ENCODE measurements at regions not wholly inside any gene's neighbourhood (a gene's known extent, or its start where the extent isn't known, plus 50 kb on each side); places are given as distances from the start of the nearest gene placed in this dataset.

DNA sequence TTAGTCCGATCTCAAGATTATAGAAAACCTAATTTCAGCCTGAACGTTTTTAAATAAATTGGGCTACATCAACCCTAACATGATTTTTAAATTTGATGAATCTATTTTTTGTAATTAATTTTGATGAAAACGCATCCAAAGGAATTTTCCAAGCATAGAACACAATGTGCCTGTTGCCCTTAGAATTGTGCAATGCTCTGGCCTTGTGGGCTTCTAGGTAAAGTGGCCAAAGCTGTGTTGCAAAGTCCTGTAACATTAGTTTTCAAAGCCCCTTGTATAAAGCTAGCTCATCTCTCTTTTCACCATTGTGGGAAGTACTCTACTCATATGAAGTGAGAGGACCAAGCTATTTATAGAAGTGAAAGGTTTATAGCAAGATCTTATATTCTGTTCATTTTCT lies 138.4 kb upstream of the PRPS1L1 start:
- no peak overlapping the region for H3K27ac ChIP-seq
- TF ChIP-seq, protein P1, sequence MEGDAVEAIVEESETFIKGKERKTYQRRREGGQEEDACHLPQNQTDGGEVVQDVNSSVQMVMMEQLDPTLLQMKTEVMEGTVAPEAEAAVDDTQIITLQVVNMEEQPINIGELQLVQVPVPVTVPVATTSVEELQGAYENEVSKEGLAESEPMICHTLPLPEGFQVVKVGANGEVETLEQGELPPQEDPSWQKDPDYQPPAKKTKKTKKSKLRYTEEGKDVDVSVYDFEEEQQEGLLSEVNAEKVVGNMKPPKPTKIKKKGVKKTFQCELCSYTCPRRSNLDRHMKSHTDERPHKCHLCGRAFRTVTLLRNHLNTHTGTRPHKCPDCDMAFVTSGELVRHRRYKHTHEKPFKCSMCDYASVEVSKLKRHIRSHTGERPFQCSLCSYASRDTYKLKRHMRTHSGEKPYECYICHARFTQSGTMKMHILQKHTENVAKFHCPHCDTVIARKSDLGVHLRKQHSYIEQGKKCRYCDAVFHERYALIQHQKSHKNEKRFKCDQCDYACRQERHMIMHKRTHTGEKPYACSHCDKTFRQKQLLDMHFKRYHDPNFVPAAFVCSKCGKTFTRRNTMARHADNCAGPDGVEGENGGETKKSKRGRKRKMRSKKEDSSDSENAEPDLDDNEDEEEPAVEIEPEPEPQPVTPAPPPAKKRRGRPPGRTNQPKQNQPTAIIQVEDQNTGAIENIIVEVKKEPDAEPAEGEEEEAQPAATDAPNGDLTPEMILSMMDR (IDR thresholded peaks at IDR 0.05), result no peak

DNA sequence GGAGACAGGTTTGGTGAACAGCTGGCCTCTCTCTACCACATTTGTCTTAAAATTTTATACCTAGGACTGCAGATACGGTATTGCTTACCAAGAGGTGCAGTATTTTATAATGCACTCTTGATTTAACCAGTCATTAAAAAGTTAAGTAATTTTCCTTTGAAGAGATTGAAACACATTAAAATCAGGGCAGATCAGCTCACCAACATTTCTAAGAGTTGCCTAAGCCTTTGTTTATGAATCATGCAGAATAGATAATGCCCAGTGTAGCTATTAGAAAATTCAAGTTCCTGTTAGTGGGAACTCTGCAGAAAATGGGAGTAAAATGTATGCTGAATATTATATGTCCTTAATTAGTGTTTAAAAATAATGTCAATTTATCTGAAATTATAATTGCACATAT lies 140.2 kb upstream of the PRPS1L1 start:
- no peak overlapping the region for H3K27ac ChIP-seq
- TF ChIP-seq, protein P1 (IDR thresholded peaks at IDR 0.05), result no peak
- no peak for TF ChIP-seq ZFX (IDR thresholded peaks at IDR 0.05; ENCODE audit: borderline replicate concordance)

DNA sequence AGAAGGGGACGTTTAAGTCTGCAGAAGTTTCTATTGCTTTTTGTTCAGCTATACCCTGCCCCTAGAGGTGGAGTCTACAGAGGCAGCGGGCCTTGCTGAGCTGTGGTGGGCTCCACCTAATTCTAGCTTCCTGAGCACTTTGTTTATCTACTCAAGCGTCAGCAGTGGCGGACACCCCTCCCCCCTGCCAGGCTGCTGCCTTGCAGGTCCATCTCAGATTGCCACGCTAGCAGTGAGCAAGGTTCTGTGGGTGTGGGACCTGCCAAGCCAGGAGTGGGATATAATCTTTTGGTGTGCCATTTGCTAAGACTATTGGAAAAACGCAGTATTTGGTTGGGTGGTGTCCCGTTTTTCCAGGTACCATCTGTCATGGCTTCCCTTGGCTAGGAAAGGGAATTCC lies 147.3 kb upstream of the PRPS1L1 start:
- TF ChIP-seq ZFX (IDR thresholded peaks at IDR 0.05; ENCODE audit: borderline replicate concordance), result no peak
- TF ChIP-seq, protein P1 (IDR thresholded peaks at IDR 0.05), result no peak
- no peak overlapping the region for H3K27ac ChIP-seq

DNA sequence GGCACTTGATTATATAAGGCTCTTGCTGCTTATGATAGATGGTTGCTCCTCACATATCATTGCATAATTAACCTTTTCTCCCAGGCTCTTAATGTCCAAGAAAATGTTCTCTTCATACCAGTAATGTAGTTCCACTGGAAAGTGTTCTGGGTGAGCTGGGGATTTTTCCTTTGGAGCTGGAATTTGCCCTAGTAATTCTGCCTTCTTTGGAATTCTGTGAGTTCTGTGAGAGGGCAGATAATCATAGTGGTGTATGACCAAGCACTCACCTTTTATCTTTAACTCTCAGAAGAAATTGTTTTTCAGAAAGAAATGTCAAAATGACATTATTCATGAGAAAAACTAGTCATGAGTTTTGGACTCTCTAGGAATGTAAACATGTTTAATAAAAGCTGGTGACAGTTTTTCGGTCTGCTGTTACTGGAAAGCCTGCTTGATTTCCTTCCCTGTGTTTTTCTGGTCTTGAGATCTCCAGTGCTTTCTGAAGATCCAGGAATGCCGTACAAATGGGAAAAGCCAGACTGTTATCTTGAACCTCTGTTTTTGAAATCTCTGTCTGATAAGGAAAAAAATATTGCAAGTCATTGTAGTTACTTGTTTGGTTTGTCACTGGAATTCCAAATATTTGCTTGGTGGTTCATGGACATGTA lies 148.3 kb upstream of the PRPS1L1 start:
- H3K27ac ChIP-seq, result no peak overlapping the region
- no peak for TF ChIP-seq ZFX (IDR thresholded peaks at IDR 0.05; ENCODE audit: borderline replicate concordance)
- TF ChIP-seq, protein P1 (IDR thresholded peaks at IDR 0.05), result no peak

DNA sequence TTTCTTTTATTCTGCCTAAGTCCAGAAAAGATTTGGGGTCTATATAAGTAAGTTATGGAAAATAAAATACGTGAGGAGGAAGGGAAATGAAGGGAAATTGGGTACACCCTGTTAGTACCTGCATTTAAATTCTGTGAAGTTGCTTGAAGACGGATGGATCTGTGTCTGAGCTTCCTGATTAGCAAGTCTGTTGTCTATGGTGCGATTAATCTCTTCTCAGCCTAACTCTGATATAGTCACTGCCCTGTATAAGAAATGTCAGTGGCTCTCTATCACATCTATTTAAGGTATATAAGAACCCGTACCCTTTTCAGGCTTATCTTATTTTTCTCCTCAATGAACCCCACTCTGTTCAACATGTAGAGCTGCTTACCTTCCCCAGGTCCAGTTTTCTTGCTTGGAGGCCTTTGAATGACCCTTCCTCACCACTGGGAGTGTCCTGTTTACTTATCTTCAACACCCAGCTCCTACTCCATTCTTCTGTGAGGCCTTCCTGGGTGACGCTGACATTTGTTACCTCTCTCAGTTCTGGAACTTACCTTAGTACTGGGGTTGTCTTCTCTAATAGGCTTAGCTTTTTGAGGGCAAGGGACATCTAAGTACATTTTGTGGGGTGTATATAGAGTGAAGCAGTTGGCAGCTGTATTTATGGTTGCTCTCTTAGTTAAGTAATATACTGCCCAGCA lies 149.6 kb upstream of the PRPS1L1 start:
- no peak for TF ChIP-seq ZFX (IDR thresholded peaks at IDR 0.05; ENCODE audit: borderline replicate concordance)
- TF ChIP-seq, protein P1 (IDR thresholded peaks at IDR 0.05), result no peak

DNA sequence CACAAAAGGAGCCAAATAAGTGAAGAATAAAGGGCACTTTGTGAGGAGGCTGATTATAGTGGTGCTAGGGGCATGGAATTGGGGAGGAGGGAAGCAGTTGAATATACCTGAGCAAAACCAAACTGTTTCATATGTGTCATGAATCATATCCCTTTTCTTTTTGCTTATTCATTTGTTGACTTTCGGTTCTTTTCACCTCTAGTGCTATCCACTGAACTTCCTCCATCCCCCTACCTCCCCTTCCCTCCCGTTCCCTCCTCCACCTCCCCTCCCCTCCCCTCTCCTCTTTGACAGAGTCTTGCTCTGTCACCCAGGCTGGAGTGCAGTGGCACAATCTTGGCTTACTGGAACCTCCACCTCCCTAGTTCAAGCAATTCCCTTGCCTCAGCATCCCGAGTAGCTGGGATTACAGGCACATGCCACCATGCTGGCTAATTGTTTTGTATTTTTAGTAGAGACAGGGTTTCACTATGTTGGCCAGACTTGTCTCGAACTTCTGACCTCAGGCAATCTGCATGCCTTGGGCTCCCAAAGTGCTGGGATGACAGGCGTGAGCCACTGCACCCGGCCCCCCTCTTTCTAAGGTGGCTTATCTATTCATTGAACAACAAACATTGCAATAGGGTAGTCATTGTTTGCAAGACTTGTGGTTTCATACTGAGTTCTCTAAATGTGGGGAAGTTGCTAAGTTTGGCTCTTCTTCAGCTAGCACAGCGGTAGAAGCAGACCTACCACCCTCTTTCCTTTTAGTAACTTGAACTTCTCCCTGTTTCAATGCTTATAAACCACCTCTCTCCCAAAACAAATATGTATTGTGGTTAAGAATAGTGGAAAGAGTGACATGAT lies 150.4 kb upstream of the PRPS1L1 start:
- TF ChIP-seq ZFX (IDR thresholded peaks at IDR 0.05; ENCODE audit: borderline replicate concordance), result no peak
- TF ChIP-seq, protein P1 (IDR thresholded peaks at IDR 0.05), result no peak
- no peak overlapping the region for H3K27ac ChIP-seq

More for the DNA sequence above, 149.6 kb upstream of the PRPS1L1 start:
- H3K27ac ChIP-seq, result no peak overlapping the region

Measured in 22Rv1 (cell line).